Kidney (tissue), 13 donors: ENCODE measurements at regions not wholly inside any gene's neighbourhood (a gene's known extent, or its start where the extent isn't known, plus 50 kb on each side); places are given as distances from the start of the nearest gene placed in this dataset.
"Not testable (repeated sequence)": the region's sequence is repeated elsewhere in the genome, so short reads cannot be mapped to it uniquely, and the experiment has no call there.

ENCODE experiments used
- DNase-seq, 5 donors: peaks; one replicate each; pipeline ENCODE4 v3.0.0-alpha.2; 2013 to 2020
- FAIRE-seq: peaks from 2 replicates; lab custom pipeline; 2012; peaks lifted over from hg19 to GRCh38; lab: Jason Lieb, UNC
- H3K27ac ChIP-seq, 2 donors: one replicate each; pipeline ENCODE4 v1.7.0; 2013; ENCODE audit warnings: low read depth in 2 of 2, low read length in 2 of 2, inconsistent platforms in 1 of 2
- H3K27me3 ChIP-seq: one replicate; pipeline ENCODE4 v1.7.1; 2013; ENCODE audit warnings: low read length, inconsistent platforms; ENCODE audit not compliant: control insufficient read depth, insufficient read depth
- H3K36me3 ChIP-seq, 3 donors: one replicate each; pipeline versions ENCODE4 v1.7.0 to v1.7.1; 2013; ENCODE audit warnings: low read length in 3 of 3, control low read depth in 1 of 3, inconsistent platforms in 1 of 3; ENCODE audit not compliant: insufficient read depth in 3 of 3, control insufficient read depth in 2 of 3
- H3K4me1 ChIP-seq, 3 donors: one replicate each; pipeline versions ENCODE4 v1.7.0 to v1.7.1; 2013; ENCODE audit warnings: low read length in 3 of 3, inconsistent platforms in 1 of 3, low read depth in 1 of 3; ENCODE audit not compliant: control insufficient read depth in 2 of 3, insufficient read depth in 2 of 3
- H3K4me3 ChIP-seq, 3 donors: one replicate each; pipeline versions ENCODE4 v1.7.0 to v1.8.1; 2013; ENCODE audit warnings: low read length in 3 of 3, control low read depth in 1 of 3, inconsistent platforms in 1 of 3
- H3K9ac ChIP-seq, 3 donors: one replicate each; pipeline versions ENCODE4 v1.7.0 to v1.7.1; 2013; ENCODE audit warnings: low read length in 3 of 3, control low read depth in 1 of 3, inconsistent platforms in 1 of 3
- H3K9me3 ChIP-seq, 3 donors: one replicate each; pipeline versions ENCODE4 v1.7.0 to v1.7.1; 2013; ENCODE audit warnings: low read length in 3 of 3, control low read depth in 1 of 3, inconsistent platforms in 1 of 3; ENCODE audit not compliant: control insufficient read depth in 2 of 3, insufficient read depth in 1 of 3
- intact Hi-C: fragments of 100-400 bp; cut with DNase I; formaldehyde crosslinking; loops from one replicate; pipeline ENCODE4 v1.11.1; 2022
- TF ChIP-seq, protein P1 (sequence below): IDR thresholded peaks from 3 replicates; pipeline ENCODE4 v1.5.1; 2012; ENCODE audit warnings: mild to moderate bottlenecking, moderate library complexity, borderline replicate concordance; ENCODE audit not compliant: insufficient read depth; ENCODE audit errors: extremely low read depth
- donor health status: control.
- donor health status: control.
- donor health status: control.
- donor health status: control.
- donor health status: control.
- donor health status: DM: yes; HTN: yes; CAD: no.
- donor health status: Normal renal cell carcinoma (clear cell type).

DNA sequence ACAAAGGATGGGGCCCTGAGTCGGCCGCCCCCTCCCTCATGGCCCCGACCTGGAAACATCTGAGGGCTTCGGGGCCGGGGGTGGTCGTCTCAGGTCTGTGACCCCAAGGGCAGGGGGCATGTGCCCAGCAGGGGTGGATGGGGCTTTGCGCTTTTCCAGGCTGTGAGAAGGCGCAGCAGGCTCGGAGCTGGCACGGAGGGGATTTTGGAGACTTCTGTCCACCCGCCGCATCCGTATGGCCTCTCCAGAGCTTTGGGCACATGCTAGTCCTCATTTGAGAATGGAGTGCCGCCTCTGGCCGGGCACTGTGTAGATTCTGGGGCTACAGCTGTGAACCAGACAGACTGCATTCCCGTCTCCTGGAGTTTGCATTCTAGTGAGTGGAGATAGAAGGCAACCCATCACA, 66.1 kb upstream of the WNT4 start:
- TF ChIP-seq, protein P1, sequence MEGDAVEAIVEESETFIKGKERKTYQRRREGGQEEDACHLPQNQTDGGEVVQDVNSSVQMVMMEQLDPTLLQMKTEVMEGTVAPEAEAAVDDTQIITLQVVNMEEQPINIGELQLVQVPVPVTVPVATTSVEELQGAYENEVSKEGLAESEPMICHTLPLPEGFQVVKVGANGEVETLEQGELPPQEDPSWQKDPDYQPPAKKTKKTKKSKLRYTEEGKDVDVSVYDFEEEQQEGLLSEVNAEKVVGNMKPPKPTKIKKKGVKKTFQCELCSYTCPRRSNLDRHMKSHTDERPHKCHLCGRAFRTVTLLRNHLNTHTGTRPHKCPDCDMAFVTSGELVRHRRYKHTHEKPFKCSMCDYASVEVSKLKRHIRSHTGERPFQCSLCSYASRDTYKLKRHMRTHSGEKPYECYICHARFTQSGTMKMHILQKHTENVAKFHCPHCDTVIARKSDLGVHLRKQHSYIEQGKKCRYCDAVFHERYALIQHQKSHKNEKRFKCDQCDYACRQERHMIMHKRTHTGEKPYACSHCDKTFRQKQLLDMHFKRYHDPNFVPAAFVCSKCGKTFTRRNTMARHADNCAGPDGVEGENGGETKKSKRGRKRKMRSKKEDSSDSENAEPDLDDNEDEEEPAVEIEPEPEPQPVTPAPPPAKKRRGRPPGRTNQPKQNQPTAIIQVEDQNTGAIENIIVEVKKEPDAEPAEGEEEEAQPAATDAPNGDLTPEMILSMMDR: no peak
- peaks cover 7% of the 10 kb centered on the region for H3K27me3 ChIP-seq
- H3K36me3 ChIP-seq: no peaks in the 10 kb centered on the region
- no peak overlapping the region for H3K27ac ChIP-seq
- intact Hi-C loops: no loop called here
- peaks cover 0 to 4% (median 0%) of the 10 kb centered on the region in 3 donors for H3K4me1 ChIP-seq
- H3K9me3 ChIP-seq: no peaks in the 10 kb centered on the region
- H3K4me3 ChIP-seq: no peak overlapping the region
- FAIRE-seq (no peak), DNase-seq (peak in 1 of 5 donors; percentile 57)
- H3K9ac ChIP-seq: no peak overlapping the region

GRCh38 chr1:22210176-22210575, 67.3 kb upstream of the WNT4 start:
- intact Hi-C loops: no loop called here
- Histone ChIP-seq H3K4me1 (no peaks in the 10 kb centered on the region), H3K36me3 (no peaks in the 10 kb centered on the region), H3K27me3 (peaks cover 7% of the 10 kb centered on the region), H3K4me3 (no peak overlapping the region), H3K9ac (no peak overlapping the region), H3K27ac (no peak overlapping the region), H3K9me3 (no peaks in the 10 kb centered on the region)
- DNase-seq (peak in 2 of 5 donors; percentile 29), FAIRE-seq (no peak)
- TF ChIP-seq, protein P1: no peak

- peaks cover 7% of the 10 kb centered on the region for H3K27me3 ChIP-seq
- FAIRE-seq (no peak), DNase-seq (peak in 1 of 5 donors; percentile 15)
Measured at GRCh38 chr1:22210636-22211035, 67.7 kb upstream of the WNT4 start.

GRCh38 chr1:22211459-22211858, 68.6 kb upstream of the WNT4 start:
- intact Hi-C loops, FAIRE-seq, H3K36me3 ChIP-seq, H3K4me1 ChIP-seq, H3K27ac ChIP-seq, H3K4me3 ChIP-seq, H3K9ac ChIP-seq, H3K27me3 ChIP-seq, H3K9me3 ChIP-seq, DNase-seq: not testable (repeated sequence)

More at GRCh38 chr1:22210636-22211035, 67.7 kb upstream of the WNT4 start:
- Histone ChIP-seq H3K9ac (no peak overlapping the region), H3K36me3 (no peaks in the 10 kb centered on the region), H3K4me1 (no peaks in the 10 kb centered on the region), H3K4me3 (no peak overlapping the region), H3K9me3 (no peaks in the 10 kb centered on the region), H3K27ac (no peak overlapping the region)
- TF ChIP-seq, protein P1: no peak
- intact Hi-C loops: no loop called here
